Liver (tissue), 8 donors: ENCODE measurements at regions not wholly inside any gene's neighbourhood (a gene's known extent, or its start where the extent isn't known, plus 50 kb on each side); places are given as distances from the start of the nearest gene placed in this dataset.

Experiments
- DNase-seq: peaks from one replicate; pipeline ENCODE4 v3.0.0-alpha.2; 2017; ENCODE audit warnings: low spot score
- H3K27ac ChIP-seq, 2 donors: one replicate each; pipeline ENCODE4 v1.7.0; 2013; ENCODE audit warnings: inconsistent platforms in 2 of 2, low read length in 2 of 2, control low read depth in 1 of 2, low read depth in 1 of 2, mild to moderate bottlenecking in 1 of 2
- H3K27me3 ChIP-seq, 4 donors: one replicate each; pipeline versions ENCODE4 v1.6.1 to v1.7.0; 2013; ENCODE audit warnings: low read length in 3 of 4, inconsistent platforms in 1 of 4, mild to moderate bottlenecking in 1 of 4, moderate library complexity in 1 of 4; ENCODE audit not compliant: control insufficient read depth in 4 of 4, insufficient read depth in 4 of 4
- H3K36me3 ChIP-seq, 4 donors: one replicate each; pipeline versions ENCODE4 v1.6.1 to v1.7.0; 2013; ENCODE audit warnings: low read length in 3 of 4, mild to moderate bottlenecking in 3 of 4, low read depth in 1 of 4, moderate library complexity in 1 of 4; ENCODE audit not compliant: control insufficient read depth in 4 of 4, insufficient read depth in 3 of 4
- H3K4me1 ChIP-seq, 4 donors: one replicate each; pipeline versions ENCODE4 v1.6.1 to v1.7.0; 2013; ENCODE audit warnings: low read length in 3 of 4, mild to moderate bottlenecking in 3 of 4, moderate library complexity in 1 of 4; ENCODE audit not compliant: control insufficient read depth in 4 of 4, insufficient read depth in 4 of 4
- H3K4me3 ChIP-seq, 3 donors: one replicate each; pipeline versions ENCODE4 v1.6.1 to v1.7.0; 2013; ENCODE audit warnings: low read length in 3 of 3, control low read depth in 1 of 3, low read depth in 1 of 3, mild to moderate bottlenecking in 1 of 3
- H3K9ac ChIP-seq, 2 donors: one replicate each; pipeline ENCODE4 v1.7.0; 2013; ENCODE audit warnings: low read length in 2 of 2, mild to moderate bottlenecking in 2 of 2, moderate library complexity in 2 of 2, control low read depth in 1 of 2, low read depth in 1 of 2
- H3K9me3 ChIP-seq, 4 donors: one replicate each; pipeline versions ENCODE4 v1.6.1 to v1.7.0; 2013; ENCODE audit warnings: low read length in 3 of 4; ENCODE audit not compliant: control insufficient read depth in 4 of 4
- ATF3 ChIP-seq: IDR thresholded peaks from 2 replicates; pipeline ENCODE4 v1.6.1; 2016; ENCODE audit warnings: antibody characterized with exemption
- EGR1 ChIP-seq, 2 donors: IDR thresholded peaks; 2 replicates each; pipeline ENCODE4 v1.6.1; 2016 to 2018; ENCODE audit warnings: antibody characterized with exemption in 2 of 2, low read depth in 2 of 2
- FOXA2 ChIP-seq: IDR thresholded peaks from 2 replicates; pipeline ENCODE4 v1.6.1; 2016; ENCODE audit warnings: antibody characterized with exemption
- GABPA ChIP-seq, 2 donors: IDR thresholded peaks in 1 of 2; conservative IDR thresholded peaks in 1 of 2; 2 replicates each; pipeline ENCODE4 v1.6.1; 2016; ENCODE audit warnings: antibody characterized with exemption in 2 of 2, mild to moderate bottlenecking in 1 of 2, moderate library complexity in 1 of 2
- HNF4A ChIP-seq, 2 donors: conservative IDR thresholded peaks; 2 replicates each; pipeline ENCODE4 v1.6.1; 2016; ENCODE audit warnings: antibody characterized with exemption in 2 of 2, mild to moderate bottlenecking in 2 of 2
- HNF4G ChIP-seq: IDR thresholded peaks from 2 replicates; pipeline ENCODE4 v1.6.1; 2016; ENCODE audit warnings: antibody characterized with exemption
- JUND ChIP-seq, 2 donors: IDR thresholded peaks; 2 replicates each; pipeline ENCODE4 v1.6.1; 2016; ENCODE audit warnings: antibody characterized with exemption in 2 of 2
- NR2F2 ChIP-seq: IDR thresholded peaks from 2 replicates; pipeline ENCODE4 v1.6.1; 2016; ENCODE audit warnings: antibody characterized with exemption
- RAD21 ChIP-seq, 2 donors: IDR thresholded peaks; 2 replicates each; pipeline ENCODE4 v1.6.1; 2016; ENCODE audit warnings: antibody characterized with exemption in 2 of 2, mild to moderate bottlenecking in 2 of 2
- RXRA ChIP-seq, 2 donors: IDR thresholded peaks; 2 replicates each; pipeline ENCODE4 v1.6.1; 2017 to 2018; ENCODE audit warnings: antibody characterized with exemption in 2 of 2, mild to moderate bottlenecking in 1 of 2
- SP1 ChIP-seq: IDR thresholded peaks from 2 replicates; pipeline ENCODE4 v1.6.1; 2018; ENCODE audit warnings: antibody characterized with exemption, mild to moderate bottlenecking
- TAF1 ChIP-seq: conservative IDR thresholded peaks from 2 replicates; pipeline ENCODE4 v1.6.1; 2016; ENCODE audit warnings: antibody characterized with exemption, mild to moderate bottlenecking
- YY1 ChIP-seq: IDR thresholded peaks from 2 replicates; pipeline ENCODE4 v1.6.1; 2016; ENCODE audit warnings: antibody characterized with exemption, mild to moderate bottlenecking
- WGBS: extraction: QIAGEN DNeasy Blood & Tissue Kit; methylation state at CpG from one replicate; pipeline ENCODE4 v1.1.7; 2013; 5-methylcytosine and 5-hydroxymethylcytosine counted together
- TF ChIP-seq, protein P1 (sequence below): IDR thresholded peaks from 2 replicates; pipeline ENCODE4 v1.6.1; 2016; ENCODE audit warnings: antibody characterized with exemption
- TF ChIP-seq, protein P2 (sequence below): IDR thresholded peaks from 2 replicates; pipeline ENCODE4 v1.6.1; 2016; ENCODE audit warnings: antibody characterized with exemption, mild to moderate bottlenecking
- TF ChIP-seq, protein P3 (sequence below): IDR thresholded peaks from 2 replicates; pipeline ENCODE4 v1.6.1; 2016; ENCODE audit warnings: antibody characterized with exemption
- TF ChIP-seq, protein P4 (sequence below): fragments of 150-350 bp; IDR thresholded peaks from 2 replicates; pipeline ENCODE4 v1.5.1; 2017; ENCODE audit warnings: improper control_type of control experiment, low read depth, low read length; ENCODE audit not compliant: missing input control
- donor health status: healthy.
- donor health status: healthy.
- donor health status: healthy.
- donor health status: healthy.
- donor health status: healthy.

GRCh38 chr7:124536156-124536762 lies 229.3 kb downstream of the GPR37 start:
- no peaks in the 10 kb centered on the region for H3K36me3 ChIP-seq
- no peak for DNase-seq
- TF ChIP-seq, protein P1, sequence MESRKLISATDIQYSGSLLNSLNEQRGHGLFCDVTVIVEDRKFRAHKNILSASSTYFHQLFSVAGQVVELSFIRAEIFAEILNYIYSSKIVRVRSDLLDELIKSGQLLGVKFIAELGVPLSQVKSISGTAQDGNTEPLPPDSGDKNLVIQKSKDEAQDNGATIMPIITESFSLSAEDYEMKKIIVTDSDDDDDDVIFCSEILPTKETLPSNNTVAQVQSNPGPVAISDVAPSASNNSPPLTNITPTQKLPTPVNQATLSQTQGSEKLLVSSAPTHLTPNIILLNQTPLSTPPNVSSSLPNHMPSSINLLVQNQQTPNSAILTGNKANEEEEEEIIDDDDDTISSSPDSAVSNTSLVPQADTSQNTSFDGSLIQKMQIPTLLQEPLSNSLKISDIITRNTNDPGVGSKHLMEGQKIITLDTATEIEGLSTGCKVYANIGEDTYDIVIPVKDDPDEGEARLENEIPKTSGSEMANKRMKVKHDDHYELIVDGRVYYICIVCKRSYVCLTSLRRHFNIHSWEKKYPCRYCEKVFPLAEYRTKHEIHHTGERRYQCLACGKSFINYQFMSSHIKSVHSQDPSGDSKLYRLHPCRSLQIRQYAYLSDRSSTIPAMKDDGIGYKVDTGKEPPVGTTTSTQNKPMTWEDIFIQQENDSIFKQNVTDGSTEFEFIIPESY: no peak
- no peak for TF ChIP-seq GABPA (IDR thresholded peaks at IDR 0.05 in 1 of 2, conservative IDR thresholded peaks at IDR 0.05 in 1 of 2)
- no peak for TF ChIP-seq YY1
- peak; percentile 41 for TF ChIP-seq ATF3
- TF ChIP-seq, protein P2, sequence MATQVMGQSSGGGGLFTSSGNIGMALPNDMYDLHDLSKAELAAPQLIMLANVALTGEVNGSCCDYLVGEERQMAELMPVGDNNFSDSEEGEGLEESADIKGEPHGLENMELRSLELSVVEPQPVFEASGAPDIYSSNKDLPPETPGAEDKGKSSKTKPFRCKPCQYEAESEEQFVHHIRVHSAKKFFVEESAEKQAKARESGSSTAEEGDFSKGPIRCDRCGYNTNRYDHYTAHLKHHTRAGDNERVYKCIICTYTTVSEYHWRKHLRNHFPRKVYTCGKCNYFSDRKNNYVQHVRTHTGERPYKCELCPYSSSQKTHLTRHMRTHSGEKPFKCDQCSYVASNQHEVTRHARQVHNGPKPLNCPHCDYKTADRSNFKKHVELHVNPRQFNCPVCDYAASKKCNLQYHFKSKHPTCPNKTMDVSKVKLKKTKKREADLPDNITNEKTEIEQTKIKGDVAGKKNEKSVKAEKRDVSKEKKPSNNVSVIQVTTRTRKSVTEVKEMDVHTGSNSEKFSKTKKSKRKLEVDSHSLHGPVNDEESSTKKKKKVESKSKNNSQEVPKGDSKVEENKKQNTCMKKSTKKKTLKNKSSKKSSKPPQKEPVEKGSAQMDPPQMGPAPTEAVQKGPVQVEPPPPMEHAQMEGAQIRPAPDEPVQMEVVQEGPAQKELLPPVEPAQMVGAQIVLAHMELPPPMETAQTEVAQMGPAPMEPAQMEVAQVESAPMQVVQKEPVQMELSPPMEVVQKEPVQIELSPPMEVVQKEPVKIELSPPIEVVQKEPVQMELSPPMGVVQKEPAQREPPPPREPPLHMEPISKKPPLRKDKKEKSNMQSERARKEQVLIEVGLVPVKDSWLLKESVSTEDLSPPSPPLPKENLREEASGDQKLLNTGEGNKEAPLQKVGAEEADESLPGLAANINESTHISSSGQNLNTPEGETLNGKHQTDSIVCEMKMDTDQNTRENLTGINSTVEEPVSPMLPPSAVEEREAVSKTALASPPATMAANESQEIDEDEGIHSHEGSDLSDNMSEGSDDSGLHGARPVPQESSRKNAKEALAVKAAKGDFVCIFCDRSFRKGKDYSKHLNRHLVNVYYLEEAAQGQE: no peak
- TF ChIP-seq FOXA2: no peak
- TF ChIP-seq EGR1 (IDR thresholded peaks at IDR 0.05; ENCODE audit: low read depth in 2 of 2): no peak
- TF ChIP-seq, protein P3, sequence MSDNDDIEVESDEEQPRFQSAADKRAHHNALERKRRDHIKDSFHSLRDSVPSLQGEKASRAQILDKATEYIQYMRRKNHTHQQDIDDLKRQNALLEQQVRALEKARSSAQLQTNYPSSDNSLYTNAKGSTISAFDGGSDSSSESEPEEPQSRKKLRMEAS: no peak
- peak; percentile 77 for TF ChIP-seq NR2F2
- peak in 1 of 2 donors; percentile 17 for TF ChIP-seq RXRA (IDR thresholded peaks at IDR 0.05)
- TF ChIP-seq HNF4G: no peak
- TF ChIP-seq TAF1: no peak
- TF ChIP-seq HNF4A (conservative IDR thresholded peaks at IDR 0.05): peak; percentile 49 to 55
- TF ChIP-seq JUND (IDR thresholded peaks at IDR 0.05): no peak
- TF ChIP-seq, protein P4, sequence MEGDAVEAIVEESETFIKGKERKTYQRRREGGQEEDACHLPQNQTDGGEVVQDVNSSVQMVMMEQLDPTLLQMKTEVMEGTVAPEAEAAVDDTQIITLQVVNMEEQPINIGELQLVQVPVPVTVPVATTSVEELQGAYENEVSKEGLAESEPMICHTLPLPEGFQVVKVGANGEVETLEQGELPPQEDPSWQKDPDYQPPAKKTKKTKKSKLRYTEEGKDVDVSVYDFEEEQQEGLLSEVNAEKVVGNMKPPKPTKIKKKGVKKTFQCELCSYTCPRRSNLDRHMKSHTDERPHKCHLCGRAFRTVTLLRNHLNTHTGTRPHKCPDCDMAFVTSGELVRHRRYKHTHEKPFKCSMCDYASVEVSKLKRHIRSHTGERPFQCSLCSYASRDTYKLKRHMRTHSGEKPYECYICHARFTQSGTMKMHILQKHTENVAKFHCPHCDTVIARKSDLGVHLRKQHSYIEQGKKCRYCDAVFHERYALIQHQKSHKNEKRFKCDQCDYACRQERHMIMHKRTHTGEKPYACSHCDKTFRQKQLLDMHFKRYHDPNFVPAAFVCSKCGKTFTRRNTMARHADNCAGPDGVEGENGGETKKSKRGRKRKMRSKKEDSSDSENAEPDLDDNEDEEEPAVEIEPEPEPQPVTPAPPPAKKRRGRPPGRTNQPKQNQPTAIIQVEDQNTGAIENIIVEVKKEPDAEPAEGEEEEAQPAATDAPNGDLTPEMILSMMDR: no peak
- TF ChIP-seq RAD21 (IDR thresholded peaks at IDR 0.05): no peak
- TF ChIP-seq SP1: peak; percentile 55
- H3K9me3 ChIP-seq: no peaks in the 10 kb centered on the region
- H3K4me3 ChIP-seq: no peak overlapping the region
- peaks cover 0 to 4% (median 2%) of the 10 kb centered on the region in 4 donors for H3K4me1 ChIP-seq
- H3K27ac ChIP-seq: peak overlapping the region in 1 of 2 donors; percentile 46
- H3K9ac ChIP-seq: peak overlapping the region in 1 of 2 donors; percentile 20
- WGBS: 30% methylated on average over 3 of the region's 3 CpGs
- no peaks in the 10 kb centered on the region for H3K27me3 ChIP-seq
